CD8-positive, alpha-beta memory T cell (primary cell): ENCODE measurements at regions not wholly inside any gene's neighbourhood (a gene's known extent, or its start where the extent isn't known, plus 50 kb on each side); places are given as distances from the start of the nearest gene placed in this dataset.
A peak's percentile ranks its signal among the peaks of the same experiment; 100 is the strongest.
"Not testable (repeated sequence)": the region's sequence is repeated elsewhere in the genome, so short reads cannot be mapped to it uniquely, and the experiment has no call there.

ENCODE experiments used
- CTCF ChIA-PET: fragments of 350-600 bp; sonication (Branson Sonifier 250); formaldehyde crosslinking; loops from one replicate; lab custom pipeline; 2021; ENCODE audit warnings: antibody characterized with exemption; lab: Charles Lee
- POLR2A ChIA-PET: fragments of 350-600 bp; sonication (Branson Sonifier 250); formaldehyde crosslinking; loops from one replicate; lab custom pipeline; 2021; ENCODE audit warnings: antibody characterized with exemption; lab: Charles Lee
- DNase-seq, 5 donors: peaks; one replicate each; pipeline versions ENCODE4 v3.0.0 to v3.0.0-alpha.2; 2020 to 2022; ENCODE audit warnings: mixed read lengths in 1 of 5
- H3K27ac ChIP-seq: one replicate; pipeline ENCODE4 v1.7.0; 2013; ENCODE audit warnings: low read depth, mild to moderate bottlenecking, low read length, moderate library complexity
- H3K27me3 ChIP-seq: 2 replicates; pipeline ENCODE4 v1.7.0; 2013; ENCODE audit warnings: low read length, mild to moderate bottlenecking; ENCODE audit not compliant: insufficient read depth, poor library complexity, severe bottlenecking
- H3K36me3 ChIP-seq: 2 replicates; pipeline ENCODE4 v1.7.0; 2013; ENCODE audit warnings: mild to moderate bottlenecking, low read length, moderate library complexity; ENCODE audit not compliant: insufficient read depth
- H3K4me1 ChIP-seq: 2 replicates; pipeline ENCODE4 v1.7.0; 2013; ENCODE audit warnings: mild to moderate bottlenecking, low read length, moderate library complexity; ENCODE audit not compliant: insufficient read depth
- H3K4me3 ChIP-seq: 2 replicates; pipeline ENCODE4 v1.7.0; 2013; ENCODE audit warnings: mild to moderate bottlenecking, low read length
- H3K9me3 ChIP-seq: 2 replicates; pipeline ENCODE4 v1.7.0; 2013; ENCODE audit warnings: mild to moderate bottlenecking, low read length
- H3K27ac Mint-ChIP-seq, 8 donors: one replicate each; pipeline ENCODE4 v1.8.0; 2020 to 2021; ENCODE audit warnings: mixed read lengths in 8 of 8, mild to moderate bottlenecking in 6 of 8, inconsistent platforms in 3 of 8, moderate library complexity in 3 of 8
- H3K27me3 Mint-ChIP-seq, 2 donors: one replicate each; pipeline ENCODE4 v1.8.0; 2020 to 2021; ENCODE audit warnings: mixed read lengths in 2 of 2, mild to moderate bottlenecking in 1 of 2, moderate library complexity in 1 of 2
- H3K36me3 Mint-ChIP-seq, 3 donors: one replicate each; pipeline ENCODE4 v1.8.0; 2020 to 2021; ENCODE audit warnings: mixed read lengths in 3 of 3, inconsistent platforms in 1 of 3, mild to moderate bottlenecking in 1 of 3
- H3K4me1 Mint-ChIP-seq, 3 donors: one replicate each; pipeline ENCODE4 v1.8.0; 2020 to 2021; ENCODE audit warnings: mixed read lengths in 3 of 3, inconsistent platforms in 1 of 3, mild to moderate bottlenecking in 1 of 3
- H3K4me3 Mint-ChIP-seq, 7 donors: one replicate each; pipeline ENCODE4 v1.8.0; 2020 to 2021; ENCODE audit warnings: mixed read lengths in 7 of 7, mild to moderate bottlenecking in 6 of 7, moderate library complexity in 4 of 7, inconsistent platforms in 2 of 7
- H3K9me3 Mint-ChIP-seq, 5 donors: one replicate each; pipeline ENCODE4 v1.8.0; 2020 to 2022; ENCODE audit warnings: mixed read lengths in 5 of 5, mild to moderate bottlenecking in 3 of 5, moderate library complexity in 2 of 5, inconsistent platforms in 1 of 5

GRCh38 chr17:34741967-34742366 lies 162.6 kb downstream of the TMEM132E start:
- Histone ChIP-seq H3K4me3 (no peak overlapping the region), H3K27me3 (no peaks in the 10 kb centered on the region), H3K27ac (no peak overlapping the region), H3K4me1 (no peaks in the 10 kb centered on the region), H3K9me3 (no peaks in the 10 kb centered on the region), H3K36me3 (no peaks in the 10 kb centered on the region)
- Mint-ChIP-seq H3K4me1 (no peaks in the 10 kb centered on the region), H3K9me3 (no peaks in the 10 kb centered on the region), H3K27me3 (peaks cover 8 to 31% of the 10 kb centered on the region in 2 donors), H3K36me3 (no peaks in the 10 kb centered on the region), H3K4me3 (no peak overlapping the region), H3K27ac (no peak overlapping the region)
- DNase-seq = no peak
- ChIA-PET POLR2A (no interaction called here), CTCF (no interaction called here)

DNA sequence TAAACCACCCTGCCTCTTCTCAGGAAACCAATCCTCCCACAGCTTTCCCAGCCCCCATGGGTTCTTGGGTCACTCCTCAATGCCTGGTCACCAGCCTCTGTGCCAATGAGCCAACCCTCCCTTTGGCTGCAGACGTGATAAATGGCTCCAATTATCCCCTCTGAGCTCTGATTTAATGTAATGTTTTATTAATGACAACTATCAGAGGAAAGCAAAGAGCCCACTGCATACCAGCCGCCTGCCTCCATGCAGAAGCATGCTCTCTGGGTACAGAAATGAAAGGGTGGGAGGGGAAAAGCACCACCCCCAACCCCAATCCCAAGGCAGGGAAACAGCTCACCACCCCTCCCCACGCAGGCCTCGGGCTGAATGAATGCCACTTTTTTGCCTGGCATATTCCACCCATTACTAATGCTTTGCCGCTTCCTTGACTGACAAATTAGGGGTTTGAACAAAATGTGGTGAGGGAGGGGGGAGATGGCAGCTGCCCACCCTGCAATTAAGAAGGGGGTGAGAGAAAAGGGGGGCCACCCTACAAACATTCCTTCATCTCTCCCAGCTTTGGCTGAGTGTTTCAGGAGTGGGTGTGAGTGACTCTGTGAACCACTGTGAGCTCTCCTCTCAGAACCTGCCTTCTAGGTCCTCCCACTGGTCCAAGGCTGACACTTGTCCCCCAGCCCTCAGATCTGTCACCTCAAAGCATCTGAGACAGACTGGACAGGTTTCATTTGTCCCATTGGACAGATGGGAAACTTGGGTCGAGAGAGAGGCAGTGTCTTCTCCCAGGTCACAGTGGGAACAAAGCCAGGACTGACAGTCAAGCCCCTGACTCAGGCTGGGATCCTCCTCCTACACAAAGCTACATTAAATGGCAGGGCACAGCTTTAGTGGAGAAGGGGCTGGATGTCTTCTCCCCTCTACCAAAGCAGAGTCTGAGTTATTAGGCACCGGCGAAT lies 161.5 kb downstream of the TMEM132E start:
- H3K27me3 ChIP-seq = no peaks in the 10 kb centered on the region
- H3K4me3 ChIP-seq = no peak overlapping the region
- Mint-ChIP-seq H3K4me3 (no peak overlapping the region), H3K27me3 (peaks cover 9 to 28% of the 10 kb centered on the region in 2 donors), H3K4me1 (no peaks in the 10 kb centered on the region), H3K36me3 (no peaks in the 10 kb centered on the region), H3K9me3 (no peaks in the 10 kb centered on the region), H3K27ac (peak overlapping the region in 1 of 8 donors; percentile 61)
- ChIA-PET POLR2A (no interaction called here), CTCF (no interaction called here)
- no peak for DNase-seq
- no peak overlapping the region for H3K27ac ChIP-seq
- no peaks in the 10 kb centered on the region for H3K9me3 ChIP-seq
- no peaks in the 10 kb centered on the region for H3K36me3 ChIP-seq
- H3K4me1 ChIP-seq = no peaks in the 10 kb centered on the region

- H3K36me3 ChIP-seq = no peaks in the 10 kb centered on the region
Measured at GRCh38 chr17:34739386-34739785, 160.0 kb downstream of the TMEM132E start.

DNA sequence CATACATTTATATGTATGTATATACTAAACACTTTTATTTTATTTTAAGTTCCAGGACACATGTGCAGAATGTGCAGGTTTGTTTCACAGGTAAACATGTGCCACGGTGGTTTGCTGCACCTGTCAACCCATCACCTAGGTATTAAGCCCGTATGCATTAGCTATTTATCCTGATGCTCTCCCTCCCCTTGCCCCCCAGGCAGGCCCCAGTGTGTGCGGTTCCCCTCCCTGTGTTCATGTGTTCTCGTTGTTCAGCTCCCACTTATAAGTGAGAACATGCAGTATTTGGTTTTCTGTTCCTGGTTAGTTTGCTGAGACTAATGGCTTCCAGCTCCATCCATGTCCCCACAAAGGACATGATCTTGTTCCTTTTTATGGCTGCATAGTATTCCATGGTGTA lies 158.3 kb downstream of the TMEM132E start:
- H3K9me3 Mint-ChIP-seq, CTCF ChIA-PET, H3K4me1 ChIP-seq, H3K36me3 Mint-ChIP-seq, H3K27me3 ChIP-seq, H3K36me3 ChIP-seq, H3K4me3 ChIP-seq, POLR2A ChIA-PET, H3K9me3 ChIP-seq, H3K27ac ChIP-seq, H3K4me3 Mint-ChIP-seq, H3K27ac Mint-ChIP-seq, DNase-seq, H3K4me1 Mint-ChIP-seq: not testable (repeated sequence)
- H3K27me3 Mint-ChIP-seq = peaks cover 11 to 30% of the 10 kb centered on the region in 2 donors

More at GRCh38 chr17:34739386-34739785, 160.0 kb downstream of the TMEM132E start:
- H3K4me1 Mint-ChIP-seq = no peaks in the 10 kb centered on the region
- no peaks in the 10 kb centered on the region for H3K36me3 Mint-ChIP-seq
- CTCF ChIA-PET = no interaction called here
- DNase-seq = no peak
- Histone ChIP-seq H3K4me3 (no peak overlapping the region), H3K9me3 (no peaks in the 10 kb centered on the region), H3K4me1 (no peaks in the 10 kb centered on the region), H3K27me3 (no peaks in the 10 kb centered on the region), H3K27ac (no peak overlapping the region)
- H3K9me3 Mint-ChIP-seq = no peaks in the 10 kb centered on the region
- H3K4me3 Mint-ChIP-seq = no peak overlapping the region
- peaks cover 13 to 32% of the 10 kb centered on the region in 2 donors for H3K27me3 Mint-ChIP-seq
- POLR2A ChIA-PET = no interaction called here
- no peak overlapping the region for H3K27ac Mint-ChIP-seq

DNA sequence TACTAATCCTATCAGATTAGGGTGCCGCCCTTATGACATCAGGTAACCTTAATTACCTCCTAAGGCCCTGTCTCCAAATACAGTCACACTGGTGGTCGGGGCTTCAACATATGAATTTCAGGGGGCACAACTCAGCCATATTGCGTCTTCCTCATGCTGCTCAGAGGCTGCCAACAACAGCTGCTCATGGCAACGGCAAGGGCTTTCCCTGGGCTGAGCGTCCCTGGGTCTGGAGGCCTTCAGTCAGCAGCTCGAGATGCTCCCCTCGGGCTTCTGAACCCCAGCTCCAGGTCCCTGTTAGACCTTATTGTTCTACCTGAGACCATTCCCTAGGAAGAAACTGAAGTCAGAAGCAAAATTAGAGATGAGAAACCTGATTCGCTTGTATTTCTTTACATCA lies 157.2 kb downstream of the TMEM132E start:
- Mint-ChIP-seq H3K9me3 (peaks cover 0 to 4% (median 0%) of the 10 kb centered on the region in 5 donors), H3K27me3 (peaks cover 11 to 31% of the 10 kb centered on the region in 2 donors), H3K4me3 (no peak overlapping the region), H3K4me1 (no peaks in the 10 kb centered on the region), H3K27ac (no peak overlapping the region), H3K36me3 (no peaks in the 10 kb centered on the region)
- Histone ChIP-seq H3K9me3 (no peaks in the 10 kb centered on the region), H3K4me3 (no peak overlapping the region), H3K4me1 (no peaks in the 10 kb centered on the region), H3K27me3 (no peaks in the 10 kb centered on the region), H3K36me3 (no peaks in the 10 kb centered on the region), H3K27ac (no peak overlapping the region)
- CTCF ChIA-PET = no interaction called here
- no peak for DNase-seq
- POLR2A ChIA-PET = no interaction called here

- no peak overlapping the region for H3K27ac Mint-ChIP-seq
- no peaks in the 10 kb centered on the region for H3K27me3 ChIP-seq
Measured at GRCh38 chr17:34733333-34733732, 154.0 kb downstream of the TMEM132E start.

GRCh38 chr17:34730816-34731215 lies 151.4 kb downstream of the TMEM132E start:
- peaks cover 0 to 6% (median 3%) of the 10 kb centered on the region in 5 donors for H3K9me3 Mint-ChIP-seq
- Histone ChIP-seq H3K9me3 (no peaks in the 10 kb centered on the region), H3K4me1 (no peaks in the 10 kb centered on the region), H3K36me3 (no peaks in the 10 kb centered on the region), H3K27me3 (no peaks in the 10 kb centered on the region), H3K4me3 (no peak overlapping the region), H3K27ac (no peak overlapping the region)
- ChIA-PET POLR2A (no interaction called here), CTCF (no interaction called here)
- no peak for DNase-seq
- H3K4me1 Mint-ChIP-seq = no peaks in the 10 kb centered on the region
- H3K27me3 Mint-ChIP-seq = peaks cover 9 to 44% of the 10 kb centered on the region in 2 donors
- H3K4me3 Mint-ChIP-seq = no peak overlapping the region
- no peaks in the 10 kb centered on the region for H3K36me3 Mint-ChIP-seq
- no peak overlapping the region for H3K27ac Mint-ChIP-seq

More at GRCh38 chr17:34733333-34733732, 154.0 kb downstream of the TMEM132E start:
- H3K4me1 ChIP-seq = no peaks in the 10 kb centered on the region
- no peak for DNase-seq
- H3K4me3 ChIP-seq = no peak overlapping the region
- H3K9me3 ChIP-seq = no peaks in the 10 kb centered on the region
- peaks cover 11 to 37% of the 10 kb centered on the region in 2 donors for H3K27me3 Mint-ChIP-seq
- no peaks in the 10 kb centered on the region for H3K36me3 Mint-ChIP-seq
- peak overlapping the region in 1 of 7 donors; percentile 69 for H3K4me3 Mint-ChIP-seq
- H3K36me3 ChIP-seq = no peaks in the 10 kb centered on the region
- CTCF ChIA-PET = no interaction called here
- no peak overlapping the region for H3K27ac ChIP-seq
- H3K4me1 Mint-ChIP-seq = no peaks in the 10 kb centered on the region
- peaks cover 0 to 6% (median 3%) of the 10 kb centered on the region in 5 donors for H3K9me3 Mint-ChIP-seq
- POLR2A ChIA-PET = no interaction called here

GRCh38 chr17:34728771-34729310 lies 149.5 kb downstream of the TMEM132E start:
- Histone ChIP-seq H3K27ac (no peak overlapping the region), H3K4me1 (no peaks in the 10 kb centered on the region), H3K4me3 (no peak overlapping the region), H3K36me3 (no peaks in the 10 kb centered on the region), H3K9me3 (no peaks in the 10 kb centered on the region), H3K27me3 (no peaks in the 10 kb centered on the region)
- peaks cover 0 to 6% (median 3%) of the 10 kb centered on the region in 5 donors for H3K9me3 Mint-ChIP-seq
- H3K36me3 Mint-ChIP-seq = no peaks in the 10 kb centered on the region
- ChIA-PET CTCF (interaction anchor here (0.6 kb wide), 1 partner anchor 213 kb away, joined by 3 read pairs; no protein-coding TSS in a partner anchor), POLR2A (no interaction called here)
- H3K4me1 Mint-ChIP-seq = no peaks in the 10 kb centered on the region
- DNase-seq = no peak
- peaks cover 5 to 35% of the 10 kb centered on the region in 2 donors for H3K27me3 Mint-ChIP-seq
- H3K4me3 Mint-ChIP-seq = no peak overlapping the region
- H3K27ac Mint-ChIP-seq = no peak overlapping the region
